ENCODE measurements at regions not wholly inside any gene's neighbourhood (a gene's known extent, or its start where the extent isn't known, plus 50 kb on each side); places are given as distances from the start of the nearest gene placed in this dataset.
A peak's percentile ranks its signal among the peaks of the same experiment; 100 is the strongest.

- WGBS, result 94% methylated on average over 37 of the region's 37 CpGs
These were observed 2798.7 kb upstream of the TEKT4 start for GRCh38 chr2:92072461-92073035.

GRCh38 chr2:92073036-92073814 is 2798.0 kb upstream of the TEKT4 start:
- H3K4me2 ChIP-seq (ENCODE audit: low read length, poor library complexity, severe bottlenecking), result no peak overlapping the region
- H3K9me3 ChIP-seq (ENCODE audit: control insufficient read depth, low read length), result no peaks in the 10 kb centered on the region
- no peak overlapping the region for H3K14ac ChIP-seq (ENCODE audit: low read length in 2 of 2)
- WGBS, result 96% methylated on average over 60 of the region's 60 CpGs
- DNase-seq, result no peak
- no peaks in the 10 kb centered on the region for H3K79me1 ChIP-seq (replicated peaks; ENCODE audit: low read length, poor library complexity, severe bottlenecking)
- no peaks in the 10 kb centered on the region for H3K36me3 ChIP-seq (ENCODE audit: control insufficient read depth in 1 of 2, insufficient read depth in 2 of 2, low read depth in 1 of 2, low read length in 2 of 2)
- H3K4me1 ChIP-seq (ENCODE audit: control insufficient read depth, insufficient read depth, low read depth, low read length), result no peaks in the 10 kb centered on the region
- H3K9ac ChIP-seq (ENCODE audit: low read length), result no peak overlapping the region
- H3K27me3 ChIP-seq (ENCODE audit: control insufficient read depth in 1 of 2, insufficient read depth in 1 of 2, low read length in 2 of 2), result no peaks in the 10 kb centered on the region
- no peak overlapping the region for H2BK12ac ChIP-seq (ENCODE audit: low read length in 2 of 2)
- H3K23ac ChIP-seq (ENCODE audit: low read length in 2 of 2), result no peak overlapping the region
- no peak overlapping the region for H2AFZ ChIP-seq (ENCODE audit: low read depth, low read length)
- H3K18ac ChIP-seq (ENCODE audit: low read depth in 1 of 2, low read length in 2 of 2), result no peak overlapping the region
- H4K91ac ChIP-seq (ENCODE audit: low read length), result no peak overlapping the region
- no peak overlapping the region for H3K27ac ChIP-seq (ENCODE audit: low read length, poor library complexity, severe bottlenecking)
- no peak overlapping the region for H3K4me3 ChIP-seq (ENCODE audit: insufficient read depth in 1 of 2, low read depth in 1 of 2, low read length in 2 of 2)
- no peak overlapping the region for H2BK5ac ChIP-seq (ENCODE audit: low read depth, low read length, poor library complexity, severe bottlenecking)
- H4K8ac ChIP-seq (ENCODE audit: low read length), result no peak overlapping the region
- H2AK5ac ChIP-seq (ENCODE audit: low read length, severe bottlenecking), result no peak overlapping the region
- no peak overlapping the region for H2BK15ac ChIP-seq (ENCODE audit: low read depth, poor library complexity, severe bottlenecking)
- H2BK120ac ChIP-seq (ENCODE audit: low read depth, low read length), result peak overlapping the region; percentile 19
- no peak overlapping the region for H3K4ac ChIP-seq (ENCODE audit: low read depth in 1 of 2, low read length in 2 of 2)

More at GRCh38 chr2:92072461-92073035, 2798.7 kb upstream of the TEKT4 start:
- no peak overlapping the region for H2BK15ac ChIP-seq (ENCODE audit: low read depth, poor library complexity, severe bottlenecking)
- H3K4me1 ChIP-seq (ENCODE audit: control insufficient read depth, insufficient read depth, low read depth, low read length), result no peaks in the 10 kb centered on the region
- no peak overlapping the region for H3K4ac ChIP-seq (ENCODE audit: low read depth in 1 of 2, low read length in 2 of 2)
- no peak overlapping the region for H3K14ac ChIP-seq (ENCODE audit: low read length in 2 of 2)
- no peaks in the 10 kb centered on the region for H3K27me3 ChIP-seq (ENCODE audit: control insufficient read depth in 1 of 2, insufficient read depth in 1 of 2, low read length in 2 of 2)
- no peaks in the 10 kb centered on the region for H3K79me1 ChIP-seq (replicated peaks; ENCODE audit: low read length, poor library complexity, severe bottlenecking)
- H4K8ac ChIP-seq (ENCODE audit: low read length), result no peak overlapping the region
- H4K91ac ChIP-seq (ENCODE audit: low read length), result no peak overlapping the region
- H3K9ac ChIP-seq (ENCODE audit: low read length), result no peak overlapping the region
- no peaks in the 10 kb centered on the region for H3K9me3 ChIP-seq (ENCODE audit: control insufficient read depth, low read length)
- no peak overlapping the region for H3K23ac ChIP-seq (ENCODE audit: low read length in 2 of 2)
- no peak overlapping the region for H2BK12ac ChIP-seq (ENCODE audit: low read length in 2 of 2)
- no peak overlapping the region for H3K4me3 ChIP-seq (ENCODE audit: insufficient read depth in 1 of 2, low read depth in 1 of 2, low read length in 2 of 2)
- H2BK5ac ChIP-seq (ENCODE audit: low read depth, low read length, poor library complexity, severe bottlenecking), result no peak overlapping the region
- no peak overlapping the region for H3K4me2 ChIP-seq (ENCODE audit: low read length, poor library complexity, severe bottlenecking)
- H3K18ac ChIP-seq (ENCODE audit: low read depth in 1 of 2, low read length in 2 of 2), result no peak overlapping the region
- no peak overlapping the region for H2BK120ac ChIP-seq (ENCODE audit: low read depth, low read length)
- no peak overlapping the region for H2AK5ac ChIP-seq (ENCODE audit: low read length, severe bottlenecking)
- no peak overlapping the region for H2AFZ ChIP-seq (ENCODE audit: low read depth, low read length)
- no peak for DNase-seq
- no peak overlapping the region for H3K27ac ChIP-seq (ENCODE audit: low read length, poor library complexity, severe bottlenecking)
- H3K36me3 ChIP-seq (ENCODE audit: control insufficient read depth in 1 of 2, insufficient read depth in 2 of 2, low read depth in 1 of 2, low read length in 2 of 2), result no peaks in the 10 kb centered on the region

- Histone ChIP-seq H2BK15ac (ENCODE audit: low read depth, poor library complexity, severe bottlenecking) (no peak overlapping the region), H3K9ac (ENCODE audit: low read length) (no peak overlapping the region), H4K8ac (ENCODE audit: low read length) (no peak overlapping the region), H2BK5ac (ENCODE audit: low read depth, low read length, poor library complexity, severe bottlenecking) (no peak overlapping the region), H3K23ac (ENCODE audit: low read length in 2 of 2) (no peak overlapping the region), H3K4me2 (ENCODE audit: low read length, poor library complexity, severe bottlenecking) (no peak overlapping the region), H3K27me3 (ENCODE audit: control insufficient read depth in 1 of 2, insufficient read depth in 1 of 2, low read length in 2 of 2) (no peaks in the 10 kb centered on the region), H3K18ac (ENCODE audit: low read depth in 1 of 2, low read length in 2 of 2) (no peak overlapping the region), H2AK5ac (ENCODE audit: low read length, severe bottlenecking) (no peak overlapping the region), H3K4ac (ENCODE audit: low read depth in 1 of 2, low read length in 2 of 2) (no peak overlapping the region), H3K79me1 (replicated peaks; ENCODE audit: low read length, poor library complexity, severe bottlenecking) (no peaks in the 10 kb centered on the region), H3K14ac (ENCODE audit: low read length in 2 of 2) (no peak overlapping the region), H3K4me3 (ENCODE audit: insufficient read depth in 1 of 2, low read depth in 1 of 2, low read length in 2 of 2) (no peak overlapping the region), H4K91ac (ENCODE audit: low read length) (no peak overlapping the region), H2AFZ (ENCODE audit: low read depth, low read length) (no peak overlapping the region), H2BK12ac (ENCODE audit: low read length in 2 of 2) (no peak overlapping the region), H2BK120ac (ENCODE audit: low read depth, low read length) (peak overlapping the region; percentile 19), H3K36me3 (ENCODE audit: control insufficient read depth in 1 of 2, insufficient read depth in 2 of 2, low read depth in 1 of 2, low read length in 2 of 2) (no peaks in the 10 kb centered on the region), H3K4me1 (ENCODE audit: control insufficient read depth, insufficient read depth, low read depth, low read length) (no peaks in the 10 kb centered on the region), H3K27ac (ENCODE audit: low read length, poor library complexity, severe bottlenecking) (no peak overlapping the region), H3K9me3 (ENCODE audit: control insufficient read depth, low read length) (no peaks in the 10 kb centered on the region)
- WGBS, result 96% methylated on average over 45 of the region's 45 CpGs
- DNase-seq, result no peak
These were observed 2797.2 kb upstream of the TEKT4 start for GRCh38 chr2:92073815-92074548.

DNA sequence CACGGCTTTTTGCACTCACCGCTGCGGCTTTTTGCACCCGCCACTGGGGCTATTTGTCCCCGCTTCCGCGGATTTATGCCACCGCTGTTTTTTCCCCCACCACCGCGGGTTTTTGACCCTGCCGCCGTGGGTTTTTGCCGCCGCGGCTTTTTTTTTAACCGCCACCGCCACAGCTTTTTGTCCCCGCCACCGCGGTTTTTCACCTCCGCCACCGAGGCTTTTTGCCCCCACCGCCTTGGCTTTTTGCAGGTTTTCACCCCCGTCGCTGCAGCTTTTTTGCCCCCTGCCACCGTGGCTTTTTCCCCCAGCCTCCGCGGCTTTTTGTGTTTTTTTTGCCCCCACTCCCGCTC is 2796.7 kb upstream of the TEKT4 start:
- Histone ChIP-seq H4K8ac (ENCODE audit: low read length) (no peak overlapping the region), H2BK5ac (ENCODE audit: low read depth, low read length, poor library complexity, severe bottlenecking) (no peak overlapping the region), H3K9me3 (ENCODE audit: control insufficient read depth, low read length) (no peaks in the 10 kb centered on the region), H3K18ac (ENCODE audit: low read depth in 1 of 2, low read length in 2 of 2) (no peak overlapping the region), H3K4ac (ENCODE audit: low read depth in 1 of 2, low read length in 2 of 2) (no peak overlapping the region), H3K36me3 (ENCODE audit: control insufficient read depth in 1 of 2, insufficient read depth in 2 of 2, low read depth in 1 of 2, low read length in 2 of 2) (no peaks in the 10 kb centered on the region), H3K4me2 (ENCODE audit: low read length, poor library complexity, severe bottlenecking) (no peak overlapping the region), H2AFZ (ENCODE audit: low read depth, low read length) (no peak overlapping the region), H2BK12ac (ENCODE audit: low read length in 2 of 2) (no peak overlapping the region), H2BK120ac (ENCODE audit: low read depth, low read length) (no peak overlapping the region), H3K14ac (ENCODE audit: low read length in 2 of 2) (no peak overlapping the region), H3K4me1 (ENCODE audit: control insufficient read depth, insufficient read depth, low read depth, low read length) (no peaks in the 10 kb centered on the region), H2AK5ac (ENCODE audit: low read length, severe bottlenecking) (no peak overlapping the region), H4K91ac (ENCODE audit: low read length) (no peak overlapping the region), H3K9ac (ENCODE audit: low read length) (no peak overlapping the region), H2BK15ac (ENCODE audit: low read depth, poor library complexity, severe bottlenecking) (no peak overlapping the region), H3K27ac (ENCODE audit: low read length, poor library complexity, severe bottlenecking) (no peak overlapping the region), H3K4me3 (ENCODE audit: insufficient read depth in 1 of 2, low read depth in 1 of 2, low read length in 2 of 2) (no peak overlapping the region), H3K23ac (ENCODE audit: low read length in 2 of 2) (no peak overlapping the region), H3K79me1 (replicated peaks; ENCODE audit: low read length, poor library complexity, severe bottlenecking) (no peaks in the 10 kb centered on the region), H3K27me3 (ENCODE audit: control insufficient read depth in 1 of 2, insufficient read depth in 1 of 2, low read length in 2 of 2) (no peaks in the 10 kb centered on the region)
- WGBS, result 92% methylated on average over 29 of the region's 29 CpGs
- no peak for DNase-seq
